ENCODE measurements at regions not wholly inside any gene's neighbourhood (a gene's known extent, or its start where the extent isn't known, plus 50 kb on each side); places are given as distances from the start of the nearest gene placed in this dataset.
A peak's percentile ranks its signal among the peaks of the same experiment; 100 is the strongest.

DNA sequence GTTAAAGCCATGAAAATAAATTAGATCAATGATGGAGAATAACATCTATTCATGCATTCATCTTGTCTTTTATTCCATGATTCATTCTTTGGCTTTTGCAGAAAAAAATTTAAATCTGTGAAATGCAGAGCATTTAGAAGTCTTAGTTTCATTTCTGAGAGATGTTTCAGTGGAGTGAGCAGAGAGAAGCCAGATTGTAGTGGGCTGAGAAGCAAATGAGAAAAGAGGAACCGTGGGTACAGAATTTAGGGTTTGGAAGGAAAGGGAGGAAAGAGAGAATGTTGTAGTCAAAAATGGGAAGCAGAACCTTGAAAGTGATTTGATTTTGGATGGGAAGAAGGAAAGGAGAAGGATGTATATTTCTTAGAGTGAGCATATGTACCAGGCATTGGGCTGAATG is 260.3 kb upstream of the MAN1A1 start:
- Mint-ChIP-seq H3K36me3 (ENCODE audit: low read depth) (no peaks in the 10 kb centered on the region), H3K4me3 (no peak overlapping the region), H3K9me3 (peaks cover 6% of the 10 kb centered on the region; the same call in 1 of the 2 replicates), H3K27me3 (ENCODE audit: insufficient read depth) (no peaks in the 10 kb centered on the region), H3K4me1 (ENCODE audit: low read depth) (peaks cover 13% of the 10 kb centered on the region; the same call in 1 of the 2 replicates), H3K27ac (no peak overlapping the region)
- TF ChIP-seq, protein P1, sequence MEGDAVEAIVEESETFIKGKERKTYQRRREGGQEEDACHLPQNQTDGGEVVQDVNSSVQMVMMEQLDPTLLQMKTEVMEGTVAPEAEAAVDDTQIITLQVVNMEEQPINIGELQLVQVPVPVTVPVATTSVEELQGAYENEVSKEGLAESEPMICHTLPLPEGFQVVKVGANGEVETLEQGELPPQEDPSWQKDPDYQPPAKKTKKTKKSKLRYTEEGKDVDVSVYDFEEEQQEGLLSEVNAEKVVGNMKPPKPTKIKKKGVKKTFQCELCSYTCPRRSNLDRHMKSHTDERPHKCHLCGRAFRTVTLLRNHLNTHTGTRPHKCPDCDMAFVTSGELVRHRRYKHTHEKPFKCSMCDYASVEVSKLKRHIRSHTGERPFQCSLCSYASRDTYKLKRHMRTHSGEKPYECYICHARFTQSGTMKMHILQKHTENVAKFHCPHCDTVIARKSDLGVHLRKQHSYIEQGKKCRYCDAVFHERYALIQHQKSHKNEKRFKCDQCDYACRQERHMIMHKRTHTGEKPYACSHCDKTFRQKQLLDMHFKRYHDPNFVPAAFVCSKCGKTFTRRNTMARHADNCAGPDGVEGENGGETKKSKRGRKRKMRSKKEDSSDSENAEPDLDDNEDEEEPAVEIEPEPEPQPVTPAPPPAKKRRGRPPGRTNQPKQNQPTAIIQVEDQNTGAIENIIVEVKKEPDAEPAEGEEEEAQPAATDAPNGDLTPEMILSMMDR (IDR thresholded peaks at IDR 0.05): no peak
- no peak for DNase-seq

DNA sequence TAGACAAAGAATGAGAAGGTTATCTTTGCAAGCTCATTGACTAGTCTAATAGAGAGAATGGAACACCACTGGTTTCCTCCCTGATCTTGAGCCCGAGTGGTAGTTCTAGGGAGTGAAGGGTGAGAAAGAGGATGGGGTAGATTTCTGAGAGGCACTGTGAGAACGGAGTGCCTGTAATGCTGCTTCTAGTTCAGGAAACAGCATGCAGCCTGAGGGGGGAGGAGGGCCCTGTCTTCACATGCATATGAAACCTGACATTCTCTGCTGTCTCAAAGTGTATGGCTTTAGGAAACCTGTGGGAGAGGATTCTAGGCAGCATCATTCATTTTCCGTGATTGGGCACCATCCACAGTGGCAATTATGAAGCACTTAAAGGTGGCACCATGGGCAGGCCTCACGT is 259.4 kb upstream of the MAN1A1 start:
- Mint-ChIP-seq H3K9me3 (peaks cover 6% of the 10 kb centered on the region; the same call in 1 of the 2 replicates), H3K36me3 (ENCODE audit: low read depth) (no peaks in the 10 kb centered on the region), H3K4me1 (ENCODE audit: low read depth) (peaks cover 13% of the 10 kb centered on the region; the same call in 1 of the 2 replicates), H3K4me3 (no peak overlapping the region), H3K27me3 (ENCODE audit: insufficient read depth) (no peaks in the 10 kb centered on the region), H3K27ac (no peak overlapping the region)
- TF ChIP-seq, protein P1 (IDR thresholded peaks at IDR 0.05): no peak
- no peak for DNase-seq

DNA sequence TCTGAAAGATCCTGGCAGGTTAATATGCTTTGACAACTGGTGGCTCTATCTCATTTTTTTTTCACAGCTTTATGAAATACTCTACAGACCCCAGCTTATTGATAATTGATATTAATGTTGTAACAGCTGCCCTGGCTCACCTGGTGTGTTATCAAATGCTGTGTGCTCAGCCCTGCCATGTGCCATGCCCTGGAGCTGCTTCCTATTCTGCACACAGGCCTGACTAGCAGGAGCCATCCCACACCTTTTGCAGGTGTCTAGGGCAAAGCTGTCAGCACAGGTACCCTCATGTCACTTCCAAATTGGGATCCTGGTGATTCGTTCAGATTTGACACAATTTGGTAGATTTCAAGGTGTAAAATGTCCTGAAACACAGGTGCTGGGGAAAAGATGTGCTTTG is 254.6 kb upstream of the MAN1A1 start:
- H3K4me3 Mint-ChIP-seq: no peak overlapping the region
- DNase-seq: no peak
- H3K4me1 Mint-ChIP-seq (ENCODE audit: low read depth): peaks cover 11% of the 10 kb centered on the region; the same call in 1 of the 2 replicates
- H3K9me3 Mint-ChIP-seq: peaks cover 8% of the 10 kb centered on the region; the same call in 1 of the 2 replicates
- no peaks in the 10 kb centered on the region for H3K27me3 Mint-ChIP-seq (ENCODE audit: insufficient read depth)
- H3K27ac Mint-ChIP-seq: no peak overlapping the region
- TF ChIP-seq, protein P1 (IDR thresholded peaks at IDR 0.05): no peak
- no peaks in the 10 kb centered on the region for H3K36me3 Mint-ChIP-seq (ENCODE audit: low read depth)

DNA sequence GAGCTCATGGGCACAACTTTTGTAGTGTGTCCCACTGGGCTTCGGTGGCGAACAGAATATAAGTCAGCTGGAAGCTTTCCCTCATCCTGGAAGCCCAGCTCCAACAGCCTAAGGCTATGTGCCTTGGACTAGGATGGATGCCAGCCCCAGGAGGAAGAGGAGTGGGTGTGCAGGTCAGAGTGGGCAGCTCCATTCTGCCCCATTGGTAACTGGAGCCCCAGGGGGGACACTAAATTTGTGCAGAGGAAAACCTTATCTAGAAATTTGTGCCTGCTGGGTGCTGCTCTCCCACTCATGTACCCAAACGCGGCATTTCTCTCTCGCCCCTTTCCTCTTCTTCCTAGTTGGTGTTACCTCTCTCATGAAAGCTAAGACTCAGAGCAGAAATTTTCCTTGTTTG is 253.9 kb upstream of the MAN1A1 start:
- no peak for DNase-seq
- H3K4me1 Mint-ChIP-seq (ENCODE audit: low read depth): peaks cover 11% of the 10 kb centered on the region; the same call in 1 of the 2 replicates
- no peak overlapping the region for H3K27ac Mint-ChIP-seq
- no peak overlapping the region for H3K4me3 Mint-ChIP-seq
- no peaks in the 10 kb centered on the region for H3K27me3 Mint-ChIP-seq (ENCODE audit: insufficient read depth)
- H3K9me3 Mint-ChIP-seq: peaks cover 8% of the 10 kb centered on the region; the same call in 1 of the 2 replicates
- no peaks in the 10 kb centered on the region for H3K36me3 Mint-ChIP-seq (ENCODE audit: low read depth)
- TF ChIP-seq, protein P1 (IDR thresholded peaks at IDR 0.05): no peak

DNA sequence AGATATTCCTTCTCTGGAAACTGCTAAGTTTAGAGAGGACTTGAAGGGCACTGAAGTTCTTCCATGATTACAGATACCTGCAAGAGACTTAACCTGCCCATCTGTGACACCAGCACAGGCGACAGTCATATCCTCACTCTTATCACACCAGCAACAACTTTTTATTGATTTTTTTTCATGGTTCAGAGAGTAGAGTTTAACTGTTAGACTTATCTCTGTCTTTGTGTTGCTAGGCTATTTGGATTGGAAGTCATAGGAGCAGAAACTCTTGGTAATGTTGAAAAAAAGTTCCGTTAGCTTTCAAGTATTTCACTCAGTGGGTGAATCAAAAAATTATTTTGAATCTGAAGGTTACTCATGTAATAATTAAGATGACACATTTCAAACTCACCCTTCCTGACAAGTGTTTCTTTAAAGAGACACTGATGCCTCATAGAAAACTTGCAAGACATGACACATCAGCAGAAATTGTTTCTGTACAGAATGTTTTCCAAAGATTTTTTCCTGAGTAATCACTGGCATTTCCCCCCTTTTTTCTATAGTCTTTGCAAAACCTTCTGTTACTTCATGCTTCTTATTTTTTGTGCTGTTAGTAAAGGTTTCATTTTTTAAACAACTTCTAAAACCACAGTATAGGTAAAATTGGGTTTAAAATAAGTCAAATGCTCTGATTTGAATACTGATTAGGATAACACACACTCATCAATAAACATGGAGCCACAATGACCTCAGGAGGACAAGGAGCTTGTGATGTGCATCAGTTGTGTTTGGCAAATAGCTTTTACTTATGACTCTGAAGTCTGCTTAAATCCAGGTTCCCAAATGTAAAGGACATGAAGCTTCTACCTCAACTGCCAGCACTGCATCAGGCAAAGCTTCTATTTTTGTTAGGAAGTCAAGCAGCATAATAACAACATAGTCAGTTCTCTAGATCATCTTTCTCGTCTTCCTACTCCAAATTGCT is 252.9 kb upstream of the MAN1A1 start:
- no peaks in the 10 kb centered on the region for H3K27me3 Mint-ChIP-seq (ENCODE audit: insufficient read depth)
- peaks cover 11% of the 10 kb centered on the region; the same call in 1 of the 2 replicates for H3K4me1 Mint-ChIP-seq (ENCODE audit: low read depth)
- peaks cover 8% of the 10 kb centered on the region; the same call in 1 of the 2 replicates for H3K9me3 Mint-ChIP-seq
- H3K4me3 Mint-ChIP-seq: no peak overlapping the region; the same call in 1 of the 2 replicates
- H3K27ac Mint-ChIP-seq: no peak overlapping the region
- H3K36me3 Mint-ChIP-seq (ENCODE audit: low read depth): no peaks in the 10 kb centered on the region
- TF ChIP-seq, protein P1 (IDR thresholded peaks at IDR 0.05): no peak
- peak; percentile 37 for DNase-seq

Measured in HFFc6 (cell line).